PC-3 (cell line): ENCODE measurements at regions not wholly inside any gene's neighbourhood (a gene's known extent, or its start where the extent isn't known, plus 50 kb on each side); places are given as distances from the start of the nearest gene placed in this dataset.

ENCODE experiments used
- ATAC-seq: fragments of 200-7000 bp; cut with Tn5 transposase; 2 replicates; pipeline ENCODE4 v1.9.1; 2020; ENCODE audit warnings: mild to moderate bottlenecking, moderate library complexity
- BruUV-seq: library from RNA; stranded (reverse); fragments of 400-500 nt; replicated peaks from 2 replicates; lab custom pipeline; 2021; lab: Mats Ljungman, UMichigan
- CTCF ChIA-PET: fragments of 300-600 bp; sonication (Branson Sonifier 250); formaldehyde crosslinking; loops from one replicate; lab custom pipeline; 2022; ENCODE audit warnings: antibody characterized with exemption; lab: Charles Lee
- POLR2A ChIA-PET: fragments of 300-600 bp; sonication (Branson Sonifier 250); formaldehyde crosslinking; loops from one replicate; lab custom pipeline; 2022; ENCODE audit warnings: antibody characterized with exemption; ENCODE audit not compliant: unreplicated experiment; lab: Charles Lee
- DNase-seq: peaks from one replicate; pipeline ENCODE4 v3.0.0-alpha.2; 2015
- H2AFZ ChIP-seq: fragments of 300-600 bp; sonication (generic); 2 replicates; pipeline ENCODE4 v1.6.0; 2016; ENCODE audit warnings: antibody characterized with exemption, low read length
- H3F3A ChIP-seq: fragments of 300-600 bp; sonication (generic); one replicate; pipeline ENCODE4 v1.6.0; 2017; ENCODE audit warnings: antibody characterized with exemption, low read length, control low read depth, mild to moderate bottlenecking; ENCODE audit not compliant: unreplicated experiment
- H3K27ac ChIP-seq: fragments of 300-600 bp; sonication (generic); 2 replicates; pipeline ENCODE4 v1.5.1; 2016; ENCODE audit warnings: mild to moderate bottlenecking, low read length
- H3K27me3 ChIP-seq: fragments of 300-600 bp; sonication (generic); 2 replicates; pipeline ENCODE4 v1.6.1; 2016; ENCODE audit warnings: low read length, mixed read lengths
- H3K36me3 ChIP-seq: fragments of 300-600 bp; sonication (generic); 2 replicates; pipeline ENCODE4 v1.6.1; 2016; ENCODE audit warnings: low read depth, mixed run types, low read length, mixed read lengths
- H3K4me1 ChIP-seq: fragments of 300-600 bp; sonication (generic); 2 replicates; pipeline ENCODE4 v1.5.1; 2016; ENCODE audit warnings: low read length; ENCODE audit not compliant: insufficient read depth
- H3K4me2 ChIP-seq: fragments of 300-600 bp; sonication (generic); 2 replicates; pipeline ENCODE4 v1.6.0; 2016; ENCODE audit warnings: low read length
- H3K4me3 ChIP-seq: fragments of 300-600 bp; sonication (generic); 2 replicates; pipeline ENCODE4 v1.5.1; 2016; ENCODE audit warnings: mild to moderate bottlenecking, low read length, mixed read lengths
- H3K79me2 ChIP-seq: fragments of 300-600 bp; sonication (generic); 2 replicates; pipeline ENCODE4 v1.6.1; 2017; ENCODE audit warnings: low read length, mixed read lengths
- H3K9ac ChIP-seq: fragments of 300-600 bp; sonication (generic); 2 replicates; pipeline ENCODE4 v1.6.0; 2016; ENCODE audit warnings: mild to moderate bottlenecking, low read length
- H3K9me2 ChIP-seq: fragments of 300-600 bp; sonication (generic); replicated peaks from 2 replicates; pipeline ENCODE4 v1.6.1; 2016; ENCODE audit warnings: mixed run types, low read length, mixed read lengths
- H3K9me3 ChIP-seq: fragments of 300-600 bp; sonication (generic); 2 replicates; pipeline ENCODE4 v1.6.1; 2016; ENCODE audit warnings: low read length, mixed read lengths
- H4K20me1 ChIP-seq: fragments of 300-600 bp; sonication (generic); 2 replicates; pipeline ENCODE4 v1.6.1; 2016; ENCODE audit warnings: low read length, mixed read lengths
- CTCF ChIP-seq: fragments of 300-600 bp; sonication (generic); conservative IDR thresholded peaks from 2 replicates; pipeline ENCODE4 v1.5.1; 2017; ENCODE audit warnings: antibody characterized with exemption, low read depth, mild to moderate bottlenecking, low read length
- EZH2 ChIP-seq: fragments of 300-600 bp; sonication (generic); IDR thresholded peaks from one replicate; pipeline ENCODE4 v1.6.1; 2017; ENCODE audit warnings: antibody characterized with exemption, mild to moderate bottlenecking, low read length; ENCODE audit not compliant: unreplicated experiment
- EZH2phosphoT487 ChIP-seq: fragments of 300-600 bp; sonication (generic); IDR thresholded peaks from 2 replicates; pipeline ENCODE4 v1.6.1; 2018; ENCODE audit warnings: mild to moderate bottlenecking, antibody characterized with exemption, low read length, borderline replicate concordance
- intact Hi-C: fragments of 100-400 bp; cut with micrococcal nuclease; formaldehyde crosslinking; loops from 2 replicates; pipeline ENCODE4 v1.9.0; 2023

GRCh38 chr21:20024741-20025140, 973.5 kb upstream of the NCAM2 start:
- Histone ChIP-seq H3K27me3 (no peaks in the 10 kb centered on the region), H3K4me2 (no peak overlapping the region), H3K36me3 (no peaks in the 10 kb centered on the region), H3K9me3 (no peaks in the 10 kb centered on the region), H3K4me1 (no peaks in the 10 kb centered on the region), H3K9me2 (no peaks in the 10 kb centered on the region), H3K4me3 (no peak overlapping the region), H3K27ac (no peak overlapping the region), H3K9ac (no peak overlapping the region), H2AFZ (no peak overlapping the region), H3K79me2 (no peaks in the 10 kb centered on the region), H4K20me1 (no peaks in the 10 kb centered on the region), H3F3A (no peaks in the 10 kb centered on the region)
- POLR2A ChIA-PET: no interaction called here
- CTCF ChIA-PET: no interaction called here
- no peak for ATAC-seq
- DNase-seq: no peak
- TF ChIP-seq EZH2 (no peak), EZH2phosphoT487 (no peak), CTCF (no peak)
- intact Hi-C loops: no loop called here
- no TSS peak for BruUV-seq

GRCh38 chr21:20026543-20026942, 971.7 kb upstream of the NCAM2 start:
- intact Hi-C loops: no loop called here
- H3K4me2 ChIP-seq: no peak overlapping the region
- DNase-seq: no peak
- ATAC-seq: no peak
- H2AFZ ChIP-seq: no peak overlapping the region
- ChIA-PET POLR2A (no interaction called here), CTCF (no interaction called here)
- H3K4me1 ChIP-seq: no peaks in the 10 kb centered on the region
- H3F3A ChIP-seq: no peaks in the 10 kb centered on the region
- no peak overlapping the region for H3K4me3 ChIP-seq
- no peaks in the 10 kb centered on the region for H3K36me3 ChIP-seq
- no peak overlapping the region for H3K27ac ChIP-seq
- no peaks in the 10 kb centered on the region for H3K9me3 ChIP-seq
- H3K9ac ChIP-seq: no peak overlapping the region
- no peaks in the 10 kb centered on the region for H3K79me2 ChIP-seq
- H4K20me1 ChIP-seq: no peaks in the 10 kb centered on the region
- H3K27me3 ChIP-seq: no peaks in the 10 kb centered on the region
- H3K9me2 ChIP-seq: no peaks in the 10 kb centered on the region
- no peak for TF ChIP-seq EZH2phosphoT487
- no peak for TF ChIP-seq CTCF
- TF ChIP-seq EZH2: no peak
- no TSS peak for BruUV-seq

GRCh38 chr21:20030390-20030789, 967.8 kb upstream of the NCAM2 start:
- no peaks in the 10 kb centered on the region for H3K9me2 ChIP-seq
- ChIA-PET POLR2A (no interaction called here), CTCF (no interaction called here)
- DNase-seq (no peak), ATAC-seq (no peak)
- H3K9me3 ChIP-seq: no peaks in the 10 kb centered on the region
- H3K27ac ChIP-seq: no peak overlapping the region
- TF ChIP-seq CTCF (no peak), EZH2phosphoT487 (no peak), EZH2 (no peak)
- no peaks in the 10 kb centered on the region for H3K79me2 ChIP-seq
- H3K4me2 ChIP-seq: no peak overlapping the region
- H3K27me3 ChIP-seq: no peaks in the 10 kb centered on the region
- H4K20me1 ChIP-seq: no peaks in the 10 kb centered on the region
- no TSS peak for BruUV-seq
- H2AFZ ChIP-seq: no peak overlapping the region
- H3K9ac ChIP-seq: no peak overlapping the region
- no peak overlapping the region for H3K4me3 ChIP-seq
- intact Hi-C loops: no loop called here
- no peaks in the 10 kb centered on the region for H3K36me3 ChIP-seq
- no peaks in the 10 kb centered on the region for H3F3A ChIP-seq
- H3K4me1 ChIP-seq: no peaks in the 10 kb centered on the region
